ACHN (cell line): ENCODE measurements at regions not wholly inside any gene's neighbourhood (a gene's known extent, or its start where the extent isn't known, plus 50 kb on each side); places are given as distances from the start of the nearest gene placed in this dataset.
"Not testable (repeated sequence)": the region's sequence is repeated elsewhere in the genome, so short reads cannot be mapped to it uniquely, and the experiment has no call there.

Experiments
- DNase-seq: peaks from one replicate; pipeline ENCODE4 v3.0.0-alpha.2; 2015
- in situ Hi-C: cut with HindIII; loops from 2 replicates; pipeline ENCODE4 v1.10.0; 2017; ENCODE audit warnings: low sequenced_read_pairs, low pct_ligation_motif_present, low pct_unique_long_range_greater_than_20kb

DNA sequence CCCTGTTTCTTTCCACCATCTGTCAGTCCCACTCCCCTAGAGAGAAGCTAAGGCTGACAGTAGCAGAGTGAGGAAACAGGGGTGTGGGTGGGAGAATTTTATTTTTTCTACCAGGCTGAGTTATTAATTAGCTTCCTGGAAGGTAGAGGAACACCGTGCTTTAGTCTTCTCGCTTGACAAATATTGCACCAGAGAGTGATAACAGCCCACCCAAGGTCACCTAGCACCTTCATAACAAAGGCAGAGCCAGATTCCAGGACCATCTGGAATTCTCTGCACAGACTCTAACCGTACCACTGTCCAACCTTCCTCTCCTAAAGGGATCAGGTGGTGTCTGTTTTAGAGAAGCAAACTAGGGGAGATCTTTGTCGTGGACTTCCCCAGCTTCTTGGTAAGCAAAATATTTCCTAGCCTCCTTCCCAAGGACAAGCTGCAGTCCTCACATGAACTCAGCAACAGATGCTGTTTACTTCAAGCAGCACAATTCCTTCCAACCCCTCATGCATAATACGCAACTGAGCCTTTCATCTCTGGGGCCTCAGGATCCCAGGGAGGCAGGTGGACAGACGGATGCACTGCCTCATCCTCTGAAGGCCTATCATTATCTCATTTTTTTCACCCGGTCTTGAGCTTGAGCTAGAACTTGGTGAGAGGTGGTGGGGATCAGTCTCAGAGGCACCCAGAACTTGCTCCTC lies 308.7 kb upstream of the BRINP1 start:
- in situ Hi-C loops, result no loop called here
- DNase-seq, result no peak

- in situ Hi-C loops, result no loop called here
- no peak for DNase-seq
These were observed 306.7 kb upstream of the BRINP1 start for GRCh38 chr9:119675951-119676350.

DNA sequence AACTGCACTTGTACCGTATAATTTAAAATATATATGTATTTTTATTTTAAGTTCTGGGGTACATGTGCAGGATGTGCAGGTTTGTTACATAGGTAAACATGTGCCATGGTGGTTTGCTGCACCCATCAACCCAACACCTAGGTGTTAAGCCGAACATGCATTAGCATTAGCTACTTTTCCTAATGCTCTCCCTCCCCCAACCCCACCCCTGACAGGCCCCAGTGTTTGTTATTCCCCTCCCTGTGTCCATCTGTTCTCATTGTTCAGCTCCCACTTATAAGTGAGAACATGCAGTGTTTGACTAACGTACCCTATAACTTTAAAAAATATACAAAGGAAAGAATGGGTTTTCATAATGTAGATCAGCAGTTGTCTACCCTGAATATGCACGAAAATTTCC lies 303.5 kb upstream of the BRINP1 start:
- DNase-seq, in situ Hi-C loops: not testable (repeated sequence)

GRCh38 chr9:119667916-119668315 lies 298.7 kb upstream of the BRINP1 start:
- in situ Hi-C loops, result no loop called here

DNA sequence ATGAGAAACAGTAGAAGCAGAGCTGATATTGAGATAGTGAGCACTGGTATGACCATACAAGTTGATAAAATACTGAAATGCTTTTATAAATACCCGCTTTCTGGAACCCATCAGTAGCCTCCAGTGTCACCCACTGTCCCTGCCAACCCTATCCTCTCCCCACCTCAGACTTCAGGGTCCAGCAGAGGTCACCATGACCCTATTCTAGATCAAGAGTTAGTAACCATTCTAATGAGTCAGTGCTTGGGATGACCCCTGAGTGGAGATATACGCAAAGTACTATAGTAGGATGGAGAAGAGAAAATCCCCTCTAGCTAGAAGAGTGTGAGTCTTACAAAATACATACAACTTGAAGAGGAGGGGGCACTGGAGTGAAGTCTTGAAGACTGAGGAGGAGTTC lies 297.9 kb upstream of the BRINP1 start:
- in situ Hi-C loops, result no loop called here

More at GRCh38 chr9:119667916-119668315, 298.7 kb upstream of the BRINP1 start:
- DNase-seq, result no peak

DNA sequence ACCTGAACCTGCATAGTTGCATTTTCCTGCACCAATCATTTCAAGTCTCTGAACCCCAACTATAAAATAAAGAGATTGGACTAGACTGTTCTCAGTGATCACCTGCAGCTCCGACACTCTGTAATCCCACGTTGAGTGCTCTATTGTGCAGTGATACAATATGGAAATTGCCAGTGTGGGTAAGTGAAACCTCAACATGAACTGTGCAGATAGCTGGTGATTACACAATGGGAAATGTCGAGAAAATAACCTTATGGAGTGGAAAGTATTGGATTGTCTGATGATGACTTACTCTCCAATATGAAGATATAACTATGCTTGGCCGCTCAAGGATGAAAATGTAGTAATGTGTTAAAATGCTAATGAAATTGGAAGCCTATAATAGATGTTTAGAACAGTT lies 293.1 kb upstream of the BRINP1 start:
- DNase-seq, result no peak
- in situ Hi-C loops, result no loop called here

More for the DNA sequence above, 297.9 kb upstream of the BRINP1 start:
- no peak for DNase-seq

GRCh38 chr9:119652931-119653330 lies 283.7 kb upstream of the BRINP1 start:
- DNase-seq, result no peak
- in situ Hi-C loops, result no loop called here

GRCh38 chr9:119649205-119649604 lies 280.0 kb upstream of the BRINP1 start:
- in situ Hi-C loops, result no loop called here
- no peak for DNase-seq

DNA sequence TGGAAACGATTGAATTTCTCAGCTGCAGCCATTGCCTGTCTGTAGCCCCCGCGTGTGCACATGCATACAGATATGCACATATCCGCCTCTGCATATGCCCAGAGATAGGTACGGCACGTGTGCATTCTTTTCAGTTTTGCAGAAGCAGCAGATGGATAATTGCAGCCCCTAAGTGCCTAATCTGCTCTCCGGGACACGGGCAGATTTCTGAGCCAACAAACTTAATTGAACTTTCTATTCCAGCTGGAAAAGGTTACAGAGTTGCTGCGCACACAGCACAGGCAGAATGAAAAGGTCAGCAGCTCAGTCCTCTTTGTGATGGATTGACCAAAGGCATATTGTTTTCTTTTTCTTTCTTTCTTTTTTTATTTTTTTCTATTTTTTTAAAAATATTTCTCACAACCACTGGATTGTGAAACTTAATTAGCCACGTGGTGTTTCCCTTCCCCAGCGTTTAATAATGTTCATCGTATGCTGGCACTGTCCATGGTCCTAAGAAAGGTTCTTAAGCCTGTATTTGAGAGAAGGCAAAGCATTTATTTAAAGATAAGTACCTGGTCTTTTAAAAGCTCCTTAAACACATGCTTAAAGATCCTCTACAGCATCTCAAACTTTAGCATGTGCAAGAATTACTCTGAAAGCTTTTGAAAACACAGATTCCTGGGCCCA lies 270.2 kb upstream of the BRINP1 start:
- peak; percentile 16 for DNase-seq
- in situ Hi-C loops, result no loop called here

GRCh38 chr9:119634006-119634405 lies 264.8 kb upstream of the BRINP1 start:
- in situ Hi-C loops, result no loop called here
- DNase-seq, result no peak

- DNase-seq, result peak; percentile 11
- in situ Hi-C loops, result no loop called here
These were observed 242.3 kb upstream of the BRINP1 start for GRCh38 chr9:119611565-119611964.

- DNase-seq, result no peak
- in situ Hi-C loops, result no loop called here
These were observed 240.2 kb upstream of the BRINP1 start for GRCh38 chr9:119609277-119609971.

GRCh38 chr9:119601632-119602031 lies 232.4 kb upstream of the BRINP1 start:
- in situ Hi-C loops, result no loop called here

DNA sequence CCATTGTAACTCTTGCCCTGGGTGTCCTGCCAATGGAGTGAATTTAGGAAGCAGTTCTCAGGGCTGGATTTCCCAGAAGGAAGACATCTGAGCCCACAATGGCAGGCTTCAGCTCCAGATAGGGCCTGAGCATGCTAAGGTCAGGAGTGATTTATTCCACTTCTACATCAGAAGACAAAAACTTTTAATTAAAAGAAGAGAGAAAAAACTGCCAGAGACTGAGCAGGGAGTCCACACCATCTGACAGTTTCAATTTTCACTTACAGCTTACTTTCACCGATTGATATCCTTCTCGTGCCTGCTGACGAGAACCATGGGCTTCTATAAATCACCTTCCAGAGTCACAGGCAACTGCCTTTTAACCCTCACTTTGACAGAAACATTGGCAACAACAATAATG lies 228.3 kb upstream of the BRINP1 start:
- in situ Hi-C loops, result no loop called here
- no peak for DNase-seq

More at GRCh38 chr9:119601632-119602031, 232.4 kb upstream of the BRINP1 start:
- DNase-seq, result no peak

DNA sequence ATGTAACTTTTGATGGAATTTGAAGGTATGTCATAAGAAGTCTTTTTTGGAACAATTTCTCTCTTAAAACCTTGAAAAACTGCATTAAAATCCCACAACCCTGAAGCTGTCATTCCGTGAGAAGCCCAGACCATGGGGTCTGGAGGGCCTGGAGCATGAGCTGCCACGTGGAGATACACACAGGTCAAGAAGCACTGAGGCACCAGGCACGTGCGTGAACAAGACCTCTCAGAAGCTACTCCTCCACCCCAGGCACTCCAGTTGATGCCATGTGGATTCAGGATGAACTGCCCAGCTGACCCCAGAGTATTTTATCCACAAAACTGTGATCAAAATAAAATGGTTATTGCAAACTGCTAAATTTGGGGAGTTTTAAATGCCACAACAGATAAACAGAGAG lies 227.5 kb upstream of the BRINP1 start:
- in situ Hi-C loops, result no loop called here
- DNase-seq, result no peak

DNA sequence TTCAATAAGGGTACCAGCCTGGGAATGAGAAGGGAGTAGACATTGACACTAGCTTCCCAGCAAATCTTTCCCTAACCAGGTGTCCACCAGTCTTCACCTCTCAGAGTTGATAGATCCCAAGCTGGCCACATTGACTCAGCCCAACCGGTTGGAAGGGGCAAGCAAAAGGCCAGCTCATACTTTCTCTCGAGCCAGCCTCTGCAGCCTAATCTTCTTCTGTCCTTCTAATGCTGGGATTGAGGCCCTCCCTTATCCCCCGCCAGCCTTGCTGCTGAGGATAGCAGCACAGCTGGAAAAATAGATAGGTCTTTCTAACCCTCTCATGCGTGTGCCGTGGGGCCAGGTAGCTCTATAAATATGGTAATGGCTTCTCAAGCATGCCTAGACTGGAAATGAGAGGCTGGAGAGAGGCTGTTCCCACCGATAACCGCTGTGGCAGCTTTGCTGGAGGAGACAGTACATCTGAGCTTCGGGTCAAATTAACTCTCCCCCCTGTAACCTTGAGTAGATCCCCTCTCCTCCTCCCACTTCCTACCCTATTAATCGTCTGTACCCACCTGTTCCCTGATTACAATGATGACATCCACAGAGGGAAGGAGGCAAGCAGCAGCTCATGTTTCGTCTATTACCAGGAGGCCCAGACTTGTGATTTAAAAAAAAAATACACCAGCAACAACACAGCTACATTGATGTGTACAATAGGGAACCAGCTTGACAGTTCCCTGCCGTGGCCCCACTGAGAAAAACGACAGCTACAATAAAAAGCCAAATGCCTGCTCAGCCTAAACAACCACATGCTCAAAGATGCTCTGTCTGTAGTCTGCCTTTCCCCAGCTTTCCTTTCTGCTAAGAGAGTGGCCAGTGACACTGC lies 219.9 kb upstream of the BRINP1 start:
- in situ Hi-C loops, result no loop called here
- no peak for DNase-seq

- in situ Hi-C loops, result no loop called here
- no peak for DNase-seq
These were observed 208.6 kb upstream of the BRINP1 start for GRCh38 chr9:119577881-119578280.

DNA sequence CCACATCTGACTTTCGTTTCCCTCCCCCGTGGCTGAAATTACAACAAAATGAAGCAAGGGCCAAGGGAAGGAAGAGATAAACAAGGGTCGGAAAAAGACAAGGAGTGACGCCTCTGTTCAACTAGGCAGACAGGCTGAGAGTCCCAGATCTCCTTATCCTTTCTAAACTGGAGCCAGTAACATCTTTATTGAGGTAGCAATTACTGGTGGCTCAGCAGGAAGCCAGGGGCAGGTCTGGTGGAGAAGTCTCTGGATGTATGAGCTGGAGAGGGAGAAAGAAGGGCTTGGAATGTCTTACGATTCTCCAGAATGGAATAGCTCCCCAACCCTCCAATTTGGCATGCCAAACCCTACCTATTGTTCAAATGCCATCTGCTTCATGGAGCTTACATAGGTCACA lies 190.8 kb upstream of the BRINP1 start:
- in situ Hi-C loops, result no loop called here
- no peak for DNase-seq

- in situ Hi-C loops, result no loop called here
- no peak for DNase-seq
These were observed 189.8 kb upstream of the BRINP1 start for GRCh38 chr9:119559056-119559455.
